ENCODE measurements at regions not wholly inside any gene's neighbourhood (a gene's known extent, or its start where the extent isn't known, plus 50 kb on each side); places are given as distances from the start of the nearest gene placed in this dataset.

- no peak for TF ChIP-seq MAX (IDR thresholded peaks at IDR 0.05; ENCODE audit: insufficient read depth, insufficient read length)
- no peak for TF ChIP-seq FOS (IDR thresholded peaks at IDR 0.05; ENCODE audit: borderline replicate concordance, insufficient read depth, low read length)
- TF ChIP-seq, protein P1, sequence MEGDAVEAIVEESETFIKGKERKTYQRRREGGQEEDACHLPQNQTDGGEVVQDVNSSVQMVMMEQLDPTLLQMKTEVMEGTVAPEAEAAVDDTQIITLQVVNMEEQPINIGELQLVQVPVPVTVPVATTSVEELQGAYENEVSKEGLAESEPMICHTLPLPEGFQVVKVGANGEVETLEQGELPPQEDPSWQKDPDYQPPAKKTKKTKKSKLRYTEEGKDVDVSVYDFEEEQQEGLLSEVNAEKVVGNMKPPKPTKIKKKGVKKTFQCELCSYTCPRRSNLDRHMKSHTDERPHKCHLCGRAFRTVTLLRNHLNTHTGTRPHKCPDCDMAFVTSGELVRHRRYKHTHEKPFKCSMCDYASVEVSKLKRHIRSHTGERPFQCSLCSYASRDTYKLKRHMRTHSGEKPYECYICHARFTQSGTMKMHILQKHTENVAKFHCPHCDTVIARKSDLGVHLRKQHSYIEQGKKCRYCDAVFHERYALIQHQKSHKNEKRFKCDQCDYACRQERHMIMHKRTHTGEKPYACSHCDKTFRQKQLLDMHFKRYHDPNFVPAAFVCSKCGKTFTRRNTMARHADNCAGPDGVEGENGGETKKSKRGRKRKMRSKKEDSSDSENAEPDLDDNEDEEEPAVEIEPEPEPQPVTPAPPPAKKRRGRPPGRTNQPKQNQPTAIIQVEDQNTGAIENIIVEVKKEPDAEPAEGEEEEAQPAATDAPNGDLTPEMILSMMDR (IDR thresholded peaks at IDR 0.05; ENCODE audit: extremely low read depth in 1 of 2, insufficient read depth in 1 of 2, low read depth in 1 of 2, low read length in 2 of 2): no peak
- no peak for TF ChIP-seq POLR2A (IDR thresholded peaks at IDR 0.05; ENCODE audit: low read depth, low read length)
- no peak for TF ChIP-seq JUN (IDR thresholded peaks at IDR 0.05; ENCODE audit: borderline replicate concordance, insufficient read depth, insufficient read length, low read depth)
- no peak for TF ChIP-seq POLR2AphosphoS5 (IDR thresholded peaks at IDR 0.05; ENCODE audit: insufficient read depth, low read depth, low read length)
- no peak for TF ChIP-seq EZH2 (IDR thresholded peaks at IDR 0.05; ENCODE audit: borderline replicate concordance, low read depth, low read length, severe bottlenecking)
- TF ChIP-seq GATA2 (IDR thresholded peaks at IDR 0.05; ENCODE audit: insufficient read depth, insufficient read length, low read depth, low read length): no peak
- no peak for TF ChIP-seq MYC (IDR thresholded peaks at IDR 0.05; ENCODE audit: low read depth, low read length)
Observed at GRCh38 chr11:19536131-19536530, 176.5 kb upstream of the NAV2 start.

Data from endothelial cell of umbilical vein (primary cell).